ENCODE measurements at regions not wholly inside any gene's neighbourhood (a gene's known extent, or its start where the extent isn't known, plus 50 kb on each side); places are given as distances from the start of the nearest gene placed in this dataset.

DNA sequence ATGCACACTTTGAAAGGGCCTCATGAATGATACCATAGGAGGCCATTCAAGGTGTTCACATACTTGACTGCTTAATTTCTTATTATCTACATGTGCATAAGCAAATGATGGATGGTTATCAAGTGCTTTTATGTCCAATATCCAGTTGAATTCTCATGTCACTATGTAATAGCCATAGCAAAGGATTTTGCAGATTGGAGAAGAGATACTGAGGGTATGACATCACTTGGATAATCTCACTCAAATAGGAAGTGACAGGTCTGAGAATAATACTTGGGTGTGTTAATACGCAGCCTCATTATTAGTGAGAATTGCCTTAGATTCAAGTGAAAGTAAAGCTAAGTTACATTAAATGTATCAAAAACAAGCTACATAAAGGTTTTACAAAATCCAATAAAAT lies 1208.6 kb downstream of the CDH11 start:
- Histone ChIP-seq H3K27me3 (ENCODE audit: control insufficient read depth, insufficient read depth, low read length) (no peaks in the 10 kb centered on the region), H3K36me3 (ENCODE audit: control insufficient read depth, insufficient read depth, low read length) (no peaks in the 10 kb centered on the region), H3K27ac (ENCODE audit: low read length) (no peak overlapping the region), H3K4me3 (ENCODE audit: low read depth in 2 of 2, low read length in 2 of 2) (no peak overlapping the region), H3K4me1 (ENCODE audit: control insufficient read depth, insufficient read depth, low read length) (no peaks in the 10 kb centered on the region), H3K9me3 (ENCODE audit: control insufficient read depth, insufficient read depth, low read depth, low read length) (no peaks in the 10 kb centered on the region)
- ATAC-seq (no peak), DNase-seq (ENCODE audit: low read depth, low spot score) (no peak)
- in situ Hi-C loops (cut with HindIII; ENCODE audit: low pct_unique_long_range_greater_than_20kb, low sequenced_read_pairs) (no loop called here), intact Hi-C loops (cut with micrococcal nuclease; ENCODE audit: unreplicated experiment) (no loop called here)
- ChIA-PET CTCF (no interaction called here), POLR2A (no interaction called here)
- TF ChIP-seq POLR2AphosphoS5 (IDR thresholded peaks at IDR 0.05; ENCODE audit: low read depth, low read length), result no peak
- no peak for TF ChIP-seq SIN3A (IDR thresholded peaks at IDR 0.05; ENCODE audit: borderline replicate concordance, insufficient read depth, low read depth, low read length)
- TF ChIP-seq, protein P1, sequence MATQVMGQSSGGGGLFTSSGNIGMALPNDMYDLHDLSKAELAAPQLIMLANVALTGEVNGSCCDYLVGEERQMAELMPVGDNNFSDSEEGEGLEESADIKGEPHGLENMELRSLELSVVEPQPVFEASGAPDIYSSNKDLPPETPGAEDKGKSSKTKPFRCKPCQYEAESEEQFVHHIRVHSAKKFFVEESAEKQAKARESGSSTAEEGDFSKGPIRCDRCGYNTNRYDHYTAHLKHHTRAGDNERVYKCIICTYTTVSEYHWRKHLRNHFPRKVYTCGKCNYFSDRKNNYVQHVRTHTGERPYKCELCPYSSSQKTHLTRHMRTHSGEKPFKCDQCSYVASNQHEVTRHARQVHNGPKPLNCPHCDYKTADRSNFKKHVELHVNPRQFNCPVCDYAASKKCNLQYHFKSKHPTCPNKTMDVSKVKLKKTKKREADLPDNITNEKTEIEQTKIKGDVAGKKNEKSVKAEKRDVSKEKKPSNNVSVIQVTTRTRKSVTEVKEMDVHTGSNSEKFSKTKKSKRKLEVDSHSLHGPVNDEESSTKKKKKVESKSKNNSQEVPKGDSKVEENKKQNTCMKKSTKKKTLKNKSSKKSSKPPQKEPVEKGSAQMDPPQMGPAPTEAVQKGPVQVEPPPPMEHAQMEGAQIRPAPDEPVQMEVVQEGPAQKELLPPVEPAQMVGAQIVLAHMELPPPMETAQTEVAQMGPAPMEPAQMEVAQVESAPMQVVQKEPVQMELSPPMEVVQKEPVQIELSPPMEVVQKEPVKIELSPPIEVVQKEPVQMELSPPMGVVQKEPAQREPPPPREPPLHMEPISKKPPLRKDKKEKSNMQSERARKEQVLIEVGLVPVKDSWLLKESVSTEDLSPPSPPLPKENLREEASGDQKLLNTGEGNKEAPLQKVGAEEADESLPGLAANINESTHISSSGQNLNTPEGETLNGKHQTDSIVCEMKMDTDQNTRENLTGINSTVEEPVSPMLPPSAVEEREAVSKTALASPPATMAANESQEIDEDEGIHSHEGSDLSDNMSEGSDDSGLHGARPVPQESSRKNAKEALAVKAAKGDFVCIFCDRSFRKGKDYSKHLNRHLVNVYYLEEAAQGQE (IDR thresholded peaks at IDR 0.05; ENCODE audit: insufficient read depth in 1 of 2, low read depth in 2 of 2, low read length in 1 of 2), result no peak
- no peak for TF ChIP-seq TCF7L2 (IDR thresholded peaks at IDR 0.05; ENCODE audit: low read depth, low read length)
- TF ChIP-seq, protein P2, sequence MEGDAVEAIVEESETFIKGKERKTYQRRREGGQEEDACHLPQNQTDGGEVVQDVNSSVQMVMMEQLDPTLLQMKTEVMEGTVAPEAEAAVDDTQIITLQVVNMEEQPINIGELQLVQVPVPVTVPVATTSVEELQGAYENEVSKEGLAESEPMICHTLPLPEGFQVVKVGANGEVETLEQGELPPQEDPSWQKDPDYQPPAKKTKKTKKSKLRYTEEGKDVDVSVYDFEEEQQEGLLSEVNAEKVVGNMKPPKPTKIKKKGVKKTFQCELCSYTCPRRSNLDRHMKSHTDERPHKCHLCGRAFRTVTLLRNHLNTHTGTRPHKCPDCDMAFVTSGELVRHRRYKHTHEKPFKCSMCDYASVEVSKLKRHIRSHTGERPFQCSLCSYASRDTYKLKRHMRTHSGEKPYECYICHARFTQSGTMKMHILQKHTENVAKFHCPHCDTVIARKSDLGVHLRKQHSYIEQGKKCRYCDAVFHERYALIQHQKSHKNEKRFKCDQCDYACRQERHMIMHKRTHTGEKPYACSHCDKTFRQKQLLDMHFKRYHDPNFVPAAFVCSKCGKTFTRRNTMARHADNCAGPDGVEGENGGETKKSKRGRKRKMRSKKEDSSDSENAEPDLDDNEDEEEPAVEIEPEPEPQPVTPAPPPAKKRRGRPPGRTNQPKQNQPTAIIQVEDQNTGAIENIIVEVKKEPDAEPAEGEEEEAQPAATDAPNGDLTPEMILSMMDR (IDR thresholded peaks at IDR 0.05), result no peak
- no TSS peak for BruUV-seq (replicated peaks)

DNA sequence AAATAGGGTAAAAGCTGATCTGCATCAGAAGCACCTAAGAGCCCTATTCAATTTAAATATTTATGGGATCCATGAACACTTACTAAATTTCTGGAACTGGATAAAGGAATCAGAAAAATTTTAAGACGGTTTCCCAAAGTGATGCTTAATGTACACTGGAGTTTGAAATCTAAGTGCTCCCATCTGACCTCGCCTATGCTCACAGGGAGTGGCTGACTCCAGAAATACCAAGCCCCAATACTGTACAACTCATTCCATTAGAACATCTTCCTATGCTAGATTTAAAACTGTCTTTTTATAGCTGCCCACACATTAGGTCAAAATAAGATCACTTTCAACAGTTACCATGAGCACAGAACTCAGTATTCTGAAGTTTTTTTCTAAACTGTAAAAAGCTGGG lies 1214.6 kb downstream of the CDH11 start:
- no peak overlapping the region for H3K27ac ChIP-seq (ENCODE audit: low read length)
- no peak for DNase-seq (ENCODE audit: low read depth, low spot score)
- ChIA-PET CTCF (no interaction called here), POLR2A (no interaction called here)
- ATAC-seq, result no peak
- no peaks in the 10 kb centered on the region for H3K4me1 ChIP-seq (ENCODE audit: control insufficient read depth, insufficient read depth, low read length)
- no peaks in the 10 kb centered on the region for H3K36me3 ChIP-seq (ENCODE audit: control insufficient read depth, insufficient read depth, low read length)
- H3K9me3 ChIP-seq (ENCODE audit: control insufficient read depth, insufficient read depth, low read depth, low read length), result no peaks in the 10 kb centered on the region
- intact Hi-C loops (cut with micrococcal nuclease; ENCODE audit: unreplicated experiment), result no loop called here
- H3K27me3 ChIP-seq (ENCODE audit: control insufficient read depth, insufficient read depth, low read length), result no peaks in the 10 kb centered on the region
- TF ChIP-seq SIN3A (IDR thresholded peaks at IDR 0.05; ENCODE audit: borderline replicate concordance, insufficient read depth, low read depth, low read length), result no peak
- no TSS peak for BruUV-seq (replicated peaks)
- in situ Hi-C loops (cut with HindIII; ENCODE audit: low pct_unique_long_range_greater_than_20kb, low sequenced_read_pairs), result no loop called here
- no peak overlapping the region for H3K4me3 ChIP-seq (ENCODE audit: low read depth in 2 of 2, low read length in 2 of 2)

DNA sequence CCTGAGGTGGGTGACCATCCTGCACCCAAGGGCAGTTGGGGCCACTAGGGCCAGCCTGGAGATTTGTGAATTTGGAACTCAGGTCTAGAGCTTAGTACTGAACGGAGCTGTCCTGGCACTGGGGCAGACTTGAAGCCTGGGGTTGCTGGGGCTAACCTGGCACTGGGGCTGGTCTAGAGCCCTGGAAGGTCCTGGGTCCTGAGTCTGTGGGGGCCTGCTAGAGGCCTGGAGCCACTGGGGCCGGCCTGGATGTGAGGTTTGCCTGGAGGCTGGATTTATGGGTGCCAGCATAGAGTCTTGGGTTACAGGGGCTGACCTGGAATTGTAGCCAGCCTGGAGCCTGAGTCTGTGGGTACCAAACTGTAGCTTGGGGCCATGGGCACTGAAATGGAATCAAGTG lies 1216.9 kb downstream of the CDH11 start:
- Histone ChIP-seq H3K4me1 (ENCODE audit: control insufficient read depth, insufficient read depth, low read length) (no peaks in the 10 kb centered on the region), H3K4me3 (ENCODE audit: low read depth in 2 of 2, low read length in 2 of 2) (no peak overlapping the region), H3K9me3 (ENCODE audit: control insufficient read depth, insufficient read depth, low read depth, low read length) (no peaks in the 10 kb centered on the region), H3K27me3 (ENCODE audit: control insufficient read depth, insufficient read depth, low read length) (no peaks in the 10 kb centered on the region), H3K27ac (ENCODE audit: low read length) (no peak overlapping the region), H3K36me3 (ENCODE audit: control insufficient read depth, insufficient read depth, low read length) (no peaks in the 10 kb centered on the region)
- TF ChIP-seq, protein P2 (IDR thresholded peaks at IDR 0.05), result no peak
- TF ChIP-seq POLR2AphosphoS5 (IDR thresholded peaks at IDR 0.05; ENCODE audit: low read depth, low read length), result no peak
- no peak for TF ChIP-seq SIN3A (IDR thresholded peaks at IDR 0.05; ENCODE audit: borderline replicate concordance, insufficient read depth, low read depth, low read length)
- TF ChIP-seq TCF7L2 (IDR thresholded peaks at IDR 0.05; ENCODE audit: low read depth, low read length), result no peak
- TF ChIP-seq, protein P1 (IDR thresholded peaks at IDR 0.05; ENCODE audit: insufficient read depth in 1 of 2, low read depth in 2 of 2, low read length in 1 of 2), result no peak
- DNase-seq (ENCODE audit: low read depth, low spot score) (no peak), ATAC-seq (no peak)
- in situ Hi-C loops (cut with HindIII; ENCODE audit: low pct_unique_long_range_greater_than_20kb, low sequenced_read_pairs) (no loop called here), intact Hi-C loops (cut with micrococcal nuclease; ENCODE audit: unreplicated experiment) (no loop called here)
- BruUV-seq (replicated peaks), result no TSS peak
- CTCF ChIA-PET, result no interaction called here
- POLR2A ChIA-PET, result no interaction called here
